Urothelium cell line (cell line): ENCODE measurements at regions not wholly inside any gene's neighbourhood (a gene's known extent, or its start where the extent isn't known, plus 50 kb on each side); places are given as distances from the start of the nearest gene placed in this dataset.
"Not testable (repeated sequence)": the region's sequence is repeated elsewhere in the genome, so short reads cannot be mapped to it uniquely, and the experiment has no call there.

Source experiments
- DNase-seq: peaks from one replicate; pipeline ENCODE4 v3.0.0; 2011; ENCODE audit warnings: low spot score, mixed read lengths
- FAIRE-seq: peaks from 2 replicates; lab custom pipeline; 2011; peaks lifted over from hg19 to GRCh38; lab: Jason Lieb, UNC

- DNase-seq: no peak
Observed at GRCh38 chr4:77496457-77496856, 109.2 kb upstream of the CXCL13 start.

GRCh38 chr4:77500801-77501200 is 104.8 kb upstream of the CXCL13 start:
- DNase-seq: peak; percentile 39
- FAIRE-seq: no peak

More at GRCh38 chr4:77496457-77496856, 109.2 kb upstream of the CXCL13 start:
- FAIRE-seq: no peak

- FAIRE-seq: no peak
- no peak for DNase-seq
Observed at GRCh38 chr4:77501240-77501639, 104.4 kb upstream of the CXCL13 start.

GRCh38 chr4:77501851-77502250 is 103.8 kb upstream of the CXCL13 start:
- peak; percentile 20 for DNase-seq

GRCh38 chr4:77504407-77504806 is 101.2 kb upstream of the CXCL13 start:
- FAIRE-seq (no peak), DNase-seq (no peak)

More at GRCh38 chr4:77501851-77502250, 103.8 kb upstream of the CXCL13 start:
- FAIRE-seq: no peak

- FAIRE-seq (no peak), DNase-seq (no peak)
Observed at GRCh38 chr4:77505275-77505957, 100.2 kb upstream of the CXCL13 start.

GRCh38 chr4:77505958-77506319 is 99.7 kb upstream of the CXCL13 start:
- FAIRE-seq (no peak), DNase-seq (no peak)

- no peak for FAIRE-seq
Observed at GRCh38 chr4:77510367-77510766, 95.3 kb upstream of the CXCL13 start.

GRCh38 chr4:77525538-77525937 is 80.1 kb upstream of the CXCL13 start:
- FAIRE-seq (no peak), DNase-seq (no peak)

More at GRCh38 chr4:77510367-77510766, 95.3 kb upstream of the CXCL13 start:
- DNase-seq: no peak

GRCh38 chr4:77527900-77528299 is 77.7 kb upstream of the CXCL13 start:
- not testable (repeated sequence) for FAIRE-seq, DNase-seq

- FAIRE-seq (no peak), DNase-seq (peak; percentile 74)
Observed at GRCh38 chr4:77538144-77538543, 67.5 kb upstream of the CXCL13 start.

- peak; percentile 89 for FAIRE-seq
- peak; percentile 74 for DNase-seq
Observed at GRCh38 chr4:77538574-77539157, 67.0 kb upstream of the CXCL13 start.
